GM21423 (cell line): ENCODE measurements at regions not wholly inside any gene's neighbourhood (a gene's known extent, or its start where the extent isn't known, plus 50 kb on each side); places are given as distances from the start of the nearest gene placed in this dataset.

Experiments
- ATAC-seq: cut with Tn5 transposase; IDR thresholded peaks from one replicate; pipeline ENCODE4 v1.9.1; 2021; ENCODE audit warnings: mild to moderate bottlenecking, moderate library complexity; ENCODE audit not compliant: unreplicated experiment

GRCh38 chr21:43304621-43305335 lies 122.2 kb downstream of the SIK1 start:
- no peak for ATAC-seq

- ATAC-seq = no peak
These were observed 122.7 kb downstream of the SIK1 start for GRCh38 chr21:43304206-43304605.

- ATAC-seq = no peak
These were observed 123.4 kb downstream of the SIK1 start for GRCh38 chr21:43303275-43304178.

GRCh38 chr21:43302769-43303168 lies 124.2 kb downstream of the SIK1 start:
- ATAC-seq = no peak

DNA sequence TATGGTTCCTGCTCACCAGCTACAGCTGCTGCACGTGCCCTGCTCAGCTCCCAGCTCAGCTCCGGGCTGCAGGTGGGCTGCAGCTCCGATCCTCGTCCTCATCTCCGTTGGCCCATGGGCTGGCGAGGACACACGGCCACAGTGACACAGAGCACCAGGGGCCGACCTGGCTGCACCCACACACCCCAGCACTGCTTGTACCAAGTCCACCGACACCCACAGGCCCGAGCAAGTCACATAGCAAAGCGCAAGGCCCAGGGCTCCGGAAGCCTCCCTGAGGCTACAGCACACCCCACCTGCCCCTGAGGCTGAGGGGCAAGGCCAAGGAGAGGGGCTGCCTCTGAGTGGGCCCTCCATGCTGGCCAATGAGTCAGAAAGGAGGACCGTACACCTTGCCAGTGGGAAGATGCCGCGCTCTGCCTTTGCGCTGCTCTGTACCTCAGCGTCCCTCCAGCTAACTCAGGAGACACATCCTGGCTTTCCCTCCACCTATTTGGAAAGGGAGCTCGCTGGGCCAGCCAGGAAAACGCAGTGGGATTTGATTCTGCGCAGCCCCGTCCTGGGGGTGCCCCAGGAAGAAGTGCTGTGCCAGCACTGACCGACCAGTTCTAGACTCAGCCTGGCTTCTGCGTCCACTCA lies 124.8 kb downstream of the SIK1 start:
- no peak for ATAC-seq

- no peak for ATAC-seq
These were observed 125.4 kb downstream of the SIK1 start for GRCh38 chr21:43301409-43302061.

GRCh38 chr21:43300496-43301408 lies 126.2 kb downstream of the SIK1 start:
- ATAC-seq = no peak

- no peak for ATAC-seq
These were observed 127.3 kb downstream of the SIK1 start for GRCh38 chr21:43299441-43300277.

DNA sequence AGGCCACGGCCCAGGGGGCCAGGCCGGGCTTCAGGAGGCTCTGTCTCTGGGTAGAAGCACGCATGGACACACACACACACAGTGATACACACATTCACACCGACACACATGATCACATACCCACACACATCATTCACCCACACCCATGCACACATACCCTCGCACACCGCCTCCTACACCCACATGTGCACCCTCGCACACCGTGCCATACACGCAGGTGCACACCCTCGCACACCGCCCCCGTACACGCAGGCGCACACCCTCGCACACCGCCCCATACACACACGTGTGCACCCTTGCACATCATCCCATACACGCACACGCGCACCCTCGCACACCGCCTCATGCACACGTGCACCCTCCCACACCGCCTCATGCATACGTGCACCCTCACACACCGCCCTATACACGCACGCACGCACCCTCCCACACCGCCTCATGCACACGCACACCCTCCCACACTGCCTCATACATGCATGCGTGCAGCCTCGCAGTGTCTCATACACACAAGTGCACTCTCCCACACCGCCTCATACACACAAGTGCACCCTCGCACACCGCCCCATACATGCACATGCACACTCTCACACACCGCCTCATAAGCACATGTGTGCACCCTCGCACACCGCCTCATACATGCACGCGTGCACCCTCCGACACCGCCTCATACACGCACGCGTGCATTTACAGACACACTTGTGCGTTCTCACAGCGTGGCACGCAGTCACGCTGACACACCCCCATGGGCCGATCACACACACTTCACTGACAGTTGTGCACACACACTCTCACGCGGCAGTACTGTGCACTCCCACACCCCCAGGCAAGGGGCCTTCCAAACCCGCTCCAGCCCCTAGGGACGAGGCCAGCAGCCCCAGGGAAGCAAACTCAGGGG lies 128.1 kb downstream of the SIK1 start:
- ATAC-seq = no peak

DNA sequence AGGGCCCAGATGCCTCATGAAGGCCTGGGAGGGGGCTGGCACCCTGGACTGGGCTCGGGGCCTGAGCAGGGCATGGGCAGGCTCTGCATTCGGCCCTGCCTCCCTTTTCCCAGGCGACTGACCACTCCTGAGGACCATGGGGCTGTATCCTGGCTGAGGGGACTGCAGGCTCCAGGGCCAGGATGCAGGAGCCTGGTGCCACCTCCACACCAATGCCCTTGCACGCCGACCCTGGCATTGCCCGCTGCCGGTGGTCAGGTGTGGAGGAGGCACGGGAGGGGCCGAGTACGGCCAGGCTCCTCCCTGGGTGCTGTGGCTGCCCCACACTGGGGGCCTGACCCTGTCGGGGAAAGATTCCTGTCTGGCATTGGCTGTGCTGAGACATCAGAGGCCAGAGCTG lies 128.9 kb downstream of the SIK1 start:
- ATAC-seq = no peak

DNA sequence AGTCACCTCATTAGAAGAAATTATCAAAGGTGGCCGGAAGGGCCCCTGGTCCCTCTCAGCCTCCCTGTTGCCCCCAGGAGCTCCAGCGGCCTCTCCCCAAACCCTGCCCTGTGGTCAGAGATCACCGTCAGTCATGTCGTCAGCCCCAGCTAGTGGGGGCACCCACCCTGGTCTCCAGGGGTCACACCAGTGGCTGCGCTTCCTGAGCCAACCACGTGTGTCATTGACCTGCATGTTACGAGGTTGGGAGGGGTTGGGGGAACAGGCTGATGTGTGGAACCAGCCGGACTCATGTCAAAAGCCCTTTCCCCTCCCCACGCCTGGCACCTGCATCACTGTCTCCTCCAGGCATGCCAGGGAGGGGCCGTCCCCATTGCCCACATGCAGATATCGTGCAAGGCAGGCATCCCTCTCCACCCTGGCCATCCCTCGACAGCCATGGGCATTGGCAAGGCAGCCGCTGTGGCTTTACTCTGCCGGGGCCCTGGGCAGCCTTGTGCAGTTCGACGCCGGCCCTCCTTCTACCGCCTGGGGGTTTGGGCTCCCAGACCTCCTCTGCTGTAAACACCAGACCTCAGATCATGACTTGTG lies 128.7 kb downstream of the CRYAA start:
- ATAC-seq = no peak

GRCh38 chr21:43295066-43295958 lies 126.5 kb downstream of the CRYAA start:
- ATAC-seq = no peak

DNA sequence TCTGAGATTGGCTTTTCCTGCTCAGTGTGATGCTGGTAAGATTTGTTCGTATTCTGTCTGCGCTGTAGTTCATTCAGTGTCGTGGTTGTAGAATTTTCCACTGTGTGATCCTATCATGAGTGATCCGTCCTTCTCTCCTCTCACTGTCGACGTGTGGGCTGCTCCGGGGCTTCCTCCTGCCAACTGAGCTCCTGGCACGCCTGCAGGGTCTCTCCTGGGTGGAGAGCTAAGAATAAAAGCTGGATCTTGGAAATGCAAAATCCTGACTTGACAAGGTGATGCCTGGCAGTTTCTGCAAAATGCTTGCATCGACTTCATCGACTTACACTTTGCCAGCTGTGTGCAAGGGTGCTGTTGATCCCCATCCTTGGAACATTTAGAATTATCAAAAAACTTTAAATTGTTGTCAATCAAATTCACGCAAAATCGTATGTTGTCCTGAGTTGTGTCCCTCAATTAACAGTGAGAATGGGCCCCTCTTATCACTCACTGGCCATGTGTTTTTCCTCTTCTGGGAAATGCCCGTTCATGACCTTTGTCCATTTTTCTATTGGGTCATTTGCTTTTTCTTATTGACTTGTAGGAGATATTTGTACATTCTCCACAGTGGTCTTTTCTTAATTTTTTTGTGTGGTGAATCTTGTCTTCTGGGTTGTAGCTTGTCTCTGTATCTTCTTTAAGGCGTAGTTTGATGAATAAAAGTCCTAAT lies 125.5 kb downstream of the CRYAA start:
- ATAC-seq = no peak

DNA sequence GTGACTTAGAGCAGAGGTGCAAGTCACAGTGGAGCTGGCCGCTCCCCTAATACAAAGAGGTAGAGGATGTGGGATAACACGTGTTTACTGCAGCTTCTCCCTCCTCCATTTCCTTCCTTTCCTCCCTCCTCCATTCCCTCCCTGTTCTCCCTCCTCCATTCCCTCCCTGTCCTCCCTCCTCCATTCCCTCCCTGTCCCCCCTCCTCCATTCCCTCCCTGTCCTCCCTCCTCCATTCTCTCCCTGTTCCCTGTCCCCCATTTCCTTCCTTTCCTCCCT lies 124.0 kb downstream of the CRYAA start:
- no peak for ATAC-seq

- no peak for ATAC-seq
These were observed 123.4 kb downstream of the CRYAA start for GRCh38 chr21:43292041-43292865.
